GM12874 (cell line): ENCODE measurements at regions not wholly inside any gene's neighbourhood (a gene's known extent, or its start where the extent isn't known, plus 50 kb on each side); places are given as distances from the start of the nearest gene placed in this dataset.

ENCODE experiments used
- CTCF ChIP-seq: IDR thresholded peaks from 2 replicates; pipeline ENCODE4 v1.5.1; 2011; ENCODE audit warnings: low read depth, mild to moderate bottlenecking, control low read depth, low read length, moderate library complexity; ENCODE audit not compliant: insufficient read depth

DNA sequence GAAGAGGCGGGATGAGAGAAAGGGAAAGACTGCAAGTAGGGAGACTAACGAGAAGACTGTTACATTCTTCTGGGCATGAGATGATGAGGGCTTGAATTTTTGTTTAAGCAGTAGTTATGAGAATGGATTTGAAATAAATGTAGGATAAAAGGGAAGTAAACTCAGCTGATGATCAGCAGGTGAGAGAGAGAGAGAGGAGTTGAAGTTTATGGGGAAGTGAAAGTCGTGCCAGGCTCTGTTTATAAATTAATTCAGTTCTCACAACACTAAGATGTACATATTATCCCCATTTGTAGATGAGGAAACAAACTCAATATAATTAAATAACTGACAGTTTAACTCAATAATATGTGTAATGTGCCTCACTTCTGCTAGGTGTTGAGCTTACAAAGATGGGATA, 170.0 kb upstream of the RMST start:
- no peak for TF ChIP-seq CTCF

DNA sequence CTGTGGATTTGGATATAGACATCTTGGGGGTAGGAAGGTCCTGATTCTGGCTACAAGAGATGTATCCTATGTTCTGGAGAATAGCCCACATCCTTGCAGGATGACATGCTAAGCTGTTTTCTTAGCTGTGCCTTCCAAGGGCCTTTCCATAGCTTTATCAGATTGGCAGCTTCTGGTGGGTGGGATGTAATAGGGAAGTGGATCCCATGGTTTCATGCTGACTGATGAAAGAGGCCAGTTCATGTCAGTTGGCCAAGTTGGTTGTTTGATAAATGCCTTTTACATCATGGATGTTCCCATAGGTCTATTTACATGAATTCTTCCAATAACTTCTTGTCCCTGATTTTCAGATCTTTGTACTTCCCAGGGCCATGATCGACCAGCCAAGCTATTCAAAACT, 169.1 kb upstream of the RMST start:
- TF ChIP-seq CTCF, result no peak

- no peak for TF ChIP-seq CTCF
Observed at GRCh38 chr12:97299847-97300246, 162.8 kb upstream of the RMST start.

- no peak for TF ChIP-seq CTCF
Observed at GRCh38 chr12:97300431-97300830, 162.2 kb upstream of the RMST start.

DNA sequence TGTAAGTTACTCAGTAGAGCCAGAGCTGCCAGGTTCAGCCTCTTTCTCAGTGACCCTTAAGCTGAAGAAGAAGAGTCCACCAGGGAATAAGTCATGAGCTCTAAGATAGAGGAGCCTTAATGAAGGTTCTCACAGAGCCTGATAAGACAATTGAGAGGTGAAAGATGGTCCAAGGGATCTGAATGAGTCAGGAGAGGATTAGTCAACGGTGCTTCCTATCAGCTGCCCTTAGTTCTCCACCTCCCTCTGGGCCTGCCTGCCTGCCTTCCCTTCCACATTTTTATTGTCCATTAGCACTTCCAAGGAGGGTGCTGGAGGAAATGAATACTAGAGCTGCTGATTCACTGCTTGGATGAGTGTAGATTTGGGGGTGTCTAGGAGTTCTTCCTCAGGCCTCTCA, 161.7 kb upstream of the RMST start:
- TF ChIP-seq CTCF, result no peak

GRCh38 chr12:97301576-97301975, 161.0 kb upstream of the RMST start:
- TF ChIP-seq CTCF, result no peak

- TF ChIP-seq CTCF, result no peak
Observed at GRCh38 chr12:97305651-97306050, 157.0 kb upstream of the RMST start.

GRCh38 chr12:97306147-97306546, 156.5 kb upstream of the RMST start:
- no peak for TF ChIP-seq CTCF
